ENCODE measurements at regions not wholly inside any gene's neighbourhood (a gene's known extent, or its start where the extent isn't known, plus 50 kb on each side); places are given as distances from the start of the nearest gene placed in this dataset.

GRCh38 chr13:89217813-89218212, 1546.6 kb downstream of the SLITRK5 start:
- no peaks in the 10 kb centered on the region for H3K27me3 ChIP-seq (ENCODE audit: control insufficient read depth in 2 of 2, insufficient read depth in 1 of 2, low read length in 1 of 2)
- no peaks in the 10 kb centered on the region for H3K4me1 ChIP-seq (ENCODE audit: control insufficient read depth in 2 of 2, insufficient read depth in 2 of 2, low read length in 2 of 2)
- H3K4me3 ChIP-seq (ENCODE audit: low read length in 2 of 2) = no peak overlapping the region
- no peak for DNase-seq (ENCODE audit: low read depth in 6 of 9, low spot score in 9 of 9)
- H3K9me3 ChIP-seq (ENCODE audit: control insufficient read depth in 2 of 2, insufficient read depth in 1 of 2, low read length in 1 of 2) = peaks cover 0 to 2% of the 10 kb centered on the region in 2 donors
- H3K27ac ChIP-seq (ENCODE audit: low read depth in 1 of 2, low read length in 1 of 2) = no peak overlapping the region
- H3K36me3 ChIP-seq (ENCODE audit: control insufficient read depth in 2 of 2, insufficient read depth in 2 of 2, low read length in 1 of 2) = no peaks in the 10 kb centered on the region

- 93% methylated on average over 1 of the region's 1 CpG for WGBS
- Histone ChIP-seq H3K9me3 (ENCODE audit: control insufficient read depth in 2 of 2, insufficient read depth in 1 of 2, low read length in 1 of 2) (peaks cover 0 to 2% of the 10 kb centered on the region in 2 donors), H3K36me3 (ENCODE audit: control insufficient read depth in 2 of 2, insufficient read depth in 2 of 2, low read length in 1 of 2) (no peaks in the 10 kb centered on the region), H3K27ac (ENCODE audit: low read depth in 1 of 2, low read length in 1 of 2) (no peak overlapping the region), H3K4me3 (ENCODE audit: low read length in 2 of 2) (no peak overlapping the region), H3K27me3 (ENCODE audit: control insufficient read depth in 2 of 2, insufficient read depth in 1 of 2, low read length in 1 of 2) (no peaks in the 10 kb centered on the region), H3K4me1 (ENCODE audit: control insufficient read depth in 2 of 2, insufficient read depth in 2 of 2, low read length in 2 of 2) (no peaks in the 10 kb centered on the region)
- DNase-seq (ENCODE audit: low read depth in 6 of 9, low spot score in 9 of 9) = no peak
These were observed 1550.5 kb downstream of the SLITRK5 start for GRCh38 chr13:89221557-89222158.

DNA sequence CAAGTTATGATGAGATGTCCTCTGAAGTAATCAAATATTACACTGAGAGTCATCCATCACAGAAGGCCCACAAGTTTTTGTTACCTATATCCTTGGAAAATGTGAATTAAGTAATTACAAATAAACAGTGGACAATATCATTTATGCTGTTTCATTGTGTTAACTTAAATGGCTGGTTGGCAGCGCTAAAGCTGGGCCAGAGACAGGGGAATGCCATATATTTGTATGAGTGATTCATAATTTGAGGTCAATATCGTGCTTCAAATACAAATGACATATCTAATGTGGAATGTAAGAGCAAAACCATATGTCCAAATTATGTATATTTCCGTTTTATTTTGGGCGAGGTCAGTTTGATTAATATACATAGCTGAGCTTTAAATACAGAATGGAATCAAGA, 1556.2 kb downstream of the SLITRK5 start:
- WGBS = 68% methylated on average over 4 of the region's 4 CpGs
- H3K4me1 ChIP-seq (ENCODE audit: control insufficient read depth in 2 of 2, insufficient read depth in 2 of 2, low read length in 2 of 2) = no peaks in the 10 kb centered on the region

DNA sequence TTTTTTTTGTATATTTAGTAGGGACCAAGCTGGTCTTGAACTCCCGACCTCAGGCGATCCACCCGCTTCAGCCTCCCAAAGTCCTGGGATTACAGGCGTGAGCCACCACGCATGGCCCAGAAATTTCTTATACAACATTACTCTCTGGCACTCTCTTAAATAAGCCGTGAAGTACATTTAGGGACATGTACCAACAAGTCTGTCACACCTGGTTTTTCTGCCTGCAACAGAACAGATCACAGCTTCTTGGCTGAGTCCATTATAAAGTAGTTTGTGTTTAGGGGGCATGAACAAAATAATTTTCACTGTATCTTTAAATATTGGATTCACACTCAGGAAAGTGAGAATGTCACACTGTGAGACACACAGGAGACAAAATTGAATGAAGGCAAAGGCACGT, 1567.3 kb downstream of the SLITRK5 start:
- WGBS = 95% methylated on average over 7 of the region's 7 CpGs
- H3K27ac ChIP-seq (ENCODE audit: low read depth in 1 of 2, low read length in 1 of 2) = no peak overlapping the region
- no peak for DNase-seq (ENCODE audit: low read depth in 6 of 9, low spot score in 9 of 9)
- H3K4me3 ChIP-seq (ENCODE audit: low read length in 2 of 2) = no peak overlapping the region
- H3K36me3 ChIP-seq (ENCODE audit: control insufficient read depth in 2 of 2, insufficient read depth in 2 of 2, low read length in 1 of 2) = no peaks in the 10 kb centered on the region
- H3K27me3 ChIP-seq (ENCODE audit: control insufficient read depth in 2 of 2, insufficient read depth in 1 of 2, low read length in 1 of 2) = no peaks in the 10 kb centered on the region
- H3K9me3 ChIP-seq (ENCODE audit: control insufficient read depth in 2 of 2, insufficient read depth in 1 of 2, low read length in 1 of 2) = no peaks in the 10 kb centered on the region
- no peaks in the 10 kb centered on the region for H3K4me1 ChIP-seq (ENCODE audit: control insufficient read depth in 2 of 2, insufficient read depth in 2 of 2, low read length in 2 of 2)

More for the DNA sequence above, 1556.2 kb downstream of the SLITRK5 start:
- Histone ChIP-seq H3K36me3 (ENCODE audit: control insufficient read depth in 2 of 2, insufficient read depth in 2 of 2, low read length in 1 of 2) (no peaks in the 10 kb centered on the region), H3K9me3 (ENCODE audit: control insufficient read depth in 2 of 2, insufficient read depth in 1 of 2, low read length in 1 of 2) (peaks cover 0 to 5% of the 10 kb centered on the region in 2 donors), H3K27me3 (ENCODE audit: control insufficient read depth in 2 of 2, insufficient read depth in 1 of 2, low read length in 1 of 2) (no peaks in the 10 kb centered on the region), H3K4me3 (ENCODE audit: low read length in 2 of 2) (no peak overlapping the region), H3K27ac (ENCODE audit: low read depth in 1 of 2, low read length in 1 of 2) (no peak overlapping the region)
- DNase-seq (ENCODE audit: low read depth in 6 of 9, low spot score in 9 of 9) = no peak

GRCh38 chr13:89239361-89240127, 1568.4 kb downstream of the SLITRK5 start:
- H3K4me3 ChIP-seq (ENCODE audit: low read length in 2 of 2) = no peak overlapping the region
- H3K27ac ChIP-seq (ENCODE audit: low read depth in 1 of 2, low read length in 1 of 2) = no peak overlapping the region
- H3K27me3 ChIP-seq (ENCODE audit: control insufficient read depth in 2 of 2, insufficient read depth in 1 of 2, low read length in 1 of 2) = no peaks in the 10 kb centered on the region
- H3K4me1 ChIP-seq (ENCODE audit: control insufficient read depth in 2 of 2, insufficient read depth in 2 of 2, low read length in 2 of 2) = no peaks in the 10 kb centered on the region
- no peaks in the 10 kb centered on the region for H3K36me3 ChIP-seq (ENCODE audit: control insufficient read depth in 2 of 2, insufficient read depth in 2 of 2, low read length in 1 of 2)
- no peaks in the 10 kb centered on the region for H3K9me3 ChIP-seq (ENCODE audit: control insufficient read depth in 2 of 2, insufficient read depth in 1 of 2, low read length in 1 of 2)
- no peak for DNase-seq (ENCODE audit: low read depth in 6 of 9, low spot score in 9 of 9)
- 93% methylated on average over 1 of the region's 1 CpG for WGBS

DNA sequence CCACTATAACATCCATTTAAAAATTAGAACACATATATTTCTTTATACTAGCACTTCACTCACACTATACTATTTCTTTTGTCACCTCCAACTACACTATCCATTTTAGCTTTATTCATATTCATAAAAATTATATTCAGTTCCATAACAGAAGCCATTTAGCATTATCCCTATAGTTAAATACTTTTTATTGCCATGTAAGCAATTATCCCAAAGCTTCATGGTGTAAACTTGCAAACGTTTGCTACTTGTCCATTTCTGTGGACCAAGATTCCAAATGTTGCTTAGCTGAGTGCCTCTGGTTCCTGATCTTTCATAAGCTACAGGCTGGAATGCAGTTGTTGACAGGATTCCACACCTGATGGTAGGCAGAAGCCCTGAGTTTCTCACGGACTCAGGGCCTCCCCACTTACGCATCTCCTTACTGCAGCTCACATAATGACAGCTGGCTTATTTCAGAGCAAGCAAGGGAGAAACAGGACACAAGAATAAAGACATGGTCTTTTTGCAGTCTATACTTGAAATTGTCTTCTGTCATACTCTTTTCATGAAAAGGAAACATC, 1584.8 kb downstream of the SLITRK5 start:
- no peaks in the 10 kb centered on the region for H3K27me3 ChIP-seq (ENCODE audit: control insufficient read depth in 2 of 2, insufficient read depth in 1 of 2, low read length in 1 of 2)
- 82% methylated on average over 3 of the region's 3 CpGs for WGBS
- H3K9me3 ChIP-seq (ENCODE audit: control insufficient read depth in 2 of 2, insufficient read depth in 1 of 2, low read length in 1 of 2) = peaks cover 1 to 2% of the 10 kb centered on the region in 2 donors
- no peaks in the 10 kb centered on the region for H3K36me3 ChIP-seq (ENCODE audit: control insufficient read depth in 2 of 2, insufficient read depth in 2 of 2, low read length in 1 of 2)
- H3K4me3 ChIP-seq (ENCODE audit: low read length in 2 of 2) = no peak overlapping the region
- DNase-seq (ENCODE audit: low read depth in 6 of 9, low spot score in 9 of 9) = no peak
- H3K27ac ChIP-seq (ENCODE audit: low read depth in 1 of 2, low read length in 1 of 2) = no peak overlapping the region
- H3K4me1 ChIP-seq (ENCODE audit: control insufficient read depth in 2 of 2, insufficient read depth in 2 of 2, low read length in 2 of 2) = no peaks in the 10 kb centered on the region

GRCh38 chr13:89267734-89268133, 1596.6 kb downstream of the SLITRK5 start:
- Histone ChIP-seq H3K4me1 (ENCODE audit: control insufficient read depth in 2 of 2, insufficient read depth in 2 of 2, low read length in 2 of 2) (no peaks in the 10 kb centered on the region), H3K27me3 (ENCODE audit: control insufficient read depth in 2 of 2, insufficient read depth in 1 of 2, low read length in 1 of 2) (no peaks in the 10 kb centered on the region), H3K4me3 (ENCODE audit: low read length in 2 of 2) (no peak overlapping the region), H3K36me3 (ENCODE audit: control insufficient read depth in 2 of 2, insufficient read depth in 2 of 2, low read length in 1 of 2) (no peaks in the 10 kb centered on the region), H3K27ac (ENCODE audit: low read depth in 1 of 2, low read length in 1 of 2) (no peak overlapping the region), H3K9me3 (ENCODE audit: control insufficient read depth in 2 of 2, insufficient read depth in 1 of 2, low read length in 1 of 2) (no peaks in the 10 kb centered on the region)
- WGBS = 93% methylated on average over 3 of the region's 3 CpGs
- no peak for DNase-seq (ENCODE audit: low read depth in 6 of 9, low spot score in 9 of 9)

- Histone ChIP-seq H3K27me3 (ENCODE audit: control insufficient read depth in 2 of 2, insufficient read depth in 1 of 2, low read length in 1 of 2) (no peaks in the 10 kb centered on the region), H3K4me1 (ENCODE audit: control insufficient read depth in 2 of 2, insufficient read depth in 2 of 2, low read length in 2 of 2) (no peaks in the 10 kb centered on the region), H3K27ac (ENCODE audit: low read depth in 1 of 2, low read length in 1 of 2) (no peak overlapping the region), H3K9me3 (ENCODE audit: control insufficient read depth in 2 of 2, insufficient read depth in 1 of 2, low read length in 1 of 2) (no peaks in the 10 kb centered on the region), H3K36me3 (ENCODE audit: control insufficient read depth in 2 of 2, insufficient read depth in 2 of 2, low read length in 1 of 2) (no peaks in the 10 kb centered on the region), H3K4me3 (ENCODE audit: low read length in 2 of 2) (no peak overlapping the region)
- DNase-seq (ENCODE audit: low read depth in 6 of 9, low spot score in 9 of 9) = no peak
- 86% methylated on average over 2 of the region's 2 CpGs for WGBS
These were observed 1598.6 kb downstream of the SLITRK5 start for GRCh38 chr13:89269737-89270136.

- DNase-seq (ENCODE audit: low read depth in 6 of 9, low spot score in 9 of 9) = no peak
- no peaks in the 10 kb centered on the region for H3K9me3 ChIP-seq (ENCODE audit: control insufficient read depth in 2 of 2, insufficient read depth in 1 of 2, low read length in 1 of 2)
- WGBS = 77% methylated on average over 3 of the region's 3 CpGs
- H3K4me1 ChIP-seq (ENCODE audit: control insufficient read depth in 2 of 2, insufficient read depth in 2 of 2, low read length in 2 of 2) = no peaks in the 10 kb centered on the region
- no peak overlapping the region for H3K4me3 ChIP-seq (ENCODE audit: low read length in 2 of 2)
- no peaks in the 10 kb centered on the region for H3K36me3 ChIP-seq (ENCODE audit: control insufficient read depth in 2 of 2, insufficient read depth in 2 of 2, low read length in 1 of 2)
- no peaks in the 10 kb centered on the region for H3K27me3 ChIP-seq (ENCODE audit: control insufficient read depth in 2 of 2, insufficient read depth in 1 of 2, low read length in 1 of 2)
- no peak overlapping the region for H3K27ac ChIP-seq (ENCODE audit: low read depth in 1 of 2, low read length in 1 of 2)
These were observed 1599.6 kb downstream of the SLITRK5 start for GRCh38 chr13:89270736-89271135.

Measured in thymus (tissue), 11 donors.